Smooth muscle cell (in vitro differentiated cells): ENCODE measurements at regions not wholly inside any gene's neighbourhood (a gene's known extent, or its start where the extent isn't known, plus 50 kb on each side); places are given as distances from the start of the nearest gene placed in this dataset.
"Not testable (repeated sequence)": the region's sequence is repeated elsewhere in the genome, so short reads cannot be mapped to it uniquely, and the experiment has no call there.

Experiments
- DNase-seq: peaks from one replicate; lab custom pipeline; 2025; ENCODE audit not compliant: unreplicated experiment; lab: John Stamatoyannopoulos, UW
- H2AFZ ChIP-seq: fragments of 200-600 bp; sonication (generic); 2 replicates; pipeline ENCODE4 v1.6.0; 2016; ENCODE audit warnings: antibody characterized with exemption, low read depth, mild to moderate bottlenecking
- H3F3A ChIP-seq: fragments of 200-600 bp; sonication (generic); 2 replicates; pipeline ENCODE4 v1.6.0; 2017; ENCODE audit warnings: antibody characterized with exemption, low read depth
- H3K27ac ChIP-seq: fragments of 200-600 bp; sonication (generic); 2 replicates; pipeline ENCODE4 v1.5.1; 2016; ENCODE audit warnings: low read depth, mild to moderate bottlenecking
- H3K27me3 ChIP-seq: fragments of 200-600 bp; sonication (generic); 2 replicates; pipeline ENCODE4 v1.6.1; 2016; ENCODE audit warnings: low read depth, mild to moderate bottlenecking
- H3K36me3 ChIP-seq: fragments of 200-600 bp; sonication (generic); 2 replicates; pipeline ENCODE4 v1.5.1; 2016; ENCODE audit warnings: low read depth
- H3K4me1 ChIP-seq: fragments of 200-600 bp; sonication (generic); 2 replicates; pipeline ENCODE4 v1.5.1; 2016; ENCODE audit warnings: low read depth
- H3K4me2 ChIP-seq: fragments of 200-600 bp; sonication (generic); 2 replicates; pipeline ENCODE4 v1.6.0; 2016; ENCODE audit warnings: mild to moderate bottlenecking
- H3K4me3 ChIP-seq: fragments of 200-600 bp; sonication (generic); 2 replicates; pipeline ENCODE4 v1.5.1; 2016; ENCODE audit warnings: mild to moderate bottlenecking
- H3K79me2 ChIP-seq: fragments of 200-600 bp; sonication (generic); 2 replicates; pipeline ENCODE4 v1.6.0; 2016; ENCODE audit warnings: low read depth, mild to moderate bottlenecking
- H3K9ac ChIP-seq: fragments of 200-600 bp; sonication (generic); 2 replicates; pipeline ENCODE4 v1.6.0; 2016; ENCODE audit warnings: low read depth
- H3K9me3 ChIP-seq: fragments of 200-600 bp; sonication (generic); replicated peaks from 2 replicates; pipeline ENCODE4 v1.5.1; 2016; ENCODE audit warnings: low read depth
- H4K20me1 ChIP-seq: fragments of 200-600 bp; sonication (generic); 2 replicates; pipeline ENCODE4 v1.6.0; 2016; ENCODE audit warnings: low read depth
- CTCF ChIP-seq: fragments of 200-600 bp; sonication (generic); IDR thresholded peaks from 2 replicates; pipeline ENCODE4 v1.5.1; 2017; ENCODE audit warnings: borderline replicate concordance, mild to moderate bottlenecking, antibody characterized with exemption; ENCODE audit not compliant: insufficient read depth, poor library complexity, severe bottlenecking
- WGBS: methylation state at CpG from one replicate; pipeline ENCODE4 v1.1.7; 2016; ENCODE audit warnings: low lambda C conversion rate; 5-methylcytosine and 5-hydroxymethylcytosine counted together

GRCh38 chr13:65330287-65330686 is 1899.8 kb downstream of the PCDH9 start:
- TF ChIP-seq CTCF, result no peak
- no peaks in the 10 kb centered on the region for H3K27me3 ChIP-seq
- no peaks in the 10 kb centered on the region for H3K4me1 ChIP-seq
- H3K9me3 ChIP-seq, result no peaks in the 10 kb centered on the region
- DNase-seq, result no peak
- H4K20me1 ChIP-seq, result no peaks in the 10 kb centered on the region
- no peaks in the 10 kb centered on the region for H3F3A ChIP-seq
- no peaks in the 10 kb centered on the region for H3K36me3 ChIP-seq
- no peak overlapping the region for H2AFZ ChIP-seq
- H3K4me2 ChIP-seq, result no peak overlapping the region
- no peak overlapping the region for H3K4me3 ChIP-seq
- no peak overlapping the region for H3K27ac ChIP-seq
- no peak overlapping the region for H3K9ac ChIP-seq
- 93% methylated on average over 17 of the region's 17 CpGs for WGBS
- H3K79me2 ChIP-seq, result no peaks in the 10 kb centered on the region

- H3K9ac ChIP-seq, H3K4me2 ChIP-seq, H3K36me3 ChIP-seq, H3K9me3 ChIP-seq, H3K79me2 ChIP-seq, H3F3A ChIP-seq, H2AFZ ChIP-seq, H3K4me1 ChIP-seq, H3K4me3 ChIP-seq, H3K27me3 ChIP-seq, DNase-seq, H3K27ac ChIP-seq, H4K20me1 ChIP-seq: not testable (repeated sequence)
- WGBS, result 94% methylated on average over 15 of the region's 15 CpGs
Measured at GRCh38 chr13:65323192-65323591, 1906.9 kb downstream of the PCDH9 start.

GRCh38 chr13:65321423-65321822 is 1908.7 kb downstream of the PCDH9 start:
- not testable (repeated sequence) for H3K36me3 ChIP-seq, H3K4me1 ChIP-seq, H3K79me2 ChIP-seq, H4K20me1 ChIP-seq, H3K27me3 ChIP-seq, H3F3A ChIP-seq, H3K9ac ChIP-seq, H2AFZ ChIP-seq, DNase-seq, H3K27ac ChIP-seq, H3K4me2 ChIP-seq, H3K4me3 ChIP-seq, H3K9me3 ChIP-seq
- 98% methylated on average over 2 of the region's 2 CpGs for WGBS

- Histone ChIP-seq H3F3A (no peaks in the 10 kb centered on the region), H2AFZ (no peak overlapping the region), H3K9me3 (peaks cover 6% of the 10 kb centered on the region), H3K9ac (no peak overlapping the region), H3K79me2 (no peaks in the 10 kb centered on the region), H3K27ac (no peak overlapping the region), H3K4me3 (no peak overlapping the region), H3K36me3 (no peaks in the 10 kb centered on the region), H4K20me1 (no peaks in the 10 kb centered on the region), H3K4me1 (no peaks in the 10 kb centered on the region), H3K4me2 (no peak overlapping the region), H3K27me3 (no peaks in the 10 kb centered on the region)
- WGBS, result 81% methylated on average over 4 of the region's 4 CpGs
- no peak for TF ChIP-seq CTCF
- no peak for DNase-seq
Measured at GRCh38 chr13:65314008-65314407, 1916.1 kb downstream of the PCDH9 start.

- no peak overlapping the region for H3K9ac ChIP-seq
- H3K27me3 ChIP-seq, result no peaks in the 10 kb centered on the region
- no peaks in the 10 kb centered on the region for H3K36me3 ChIP-seq
- no peak overlapping the region for H3K4me3 ChIP-seq
- no peak overlapping the region for H3K27ac ChIP-seq
- H2AFZ ChIP-seq, result no peak overlapping the region
- TF ChIP-seq CTCF, result no peak
- peaks cover 6% of the 10 kb centered on the region for H3K9me3 ChIP-seq
- no peaks in the 10 kb centered on the region for H3F3A ChIP-seq
- H3K4me2 ChIP-seq, result no peak overlapping the region
- WGBS, result 91% methylated on average over 29 of the region's 29 CpGs
- no peak for DNase-seq
- no peaks in the 10 kb centered on the region for H4K20me1 ChIP-seq
- no peaks in the 10 kb centered on the region for H3K4me1 ChIP-seq
- no peaks in the 10 kb centered on the region for H3K79me2 ChIP-seq
Measured at GRCh38 chr13:65310663-65311328, 1919.3 kb downstream of the PCDH9 start.
